GM19043 (cell line): ENCODE measurements at regions not wholly inside any gene's neighbourhood (a gene's known extent, or its start where the extent isn't known, plus 50 kb on each side); places are given as distances from the start of the nearest gene placed in this dataset.
"Not testable (repeated sequence)": the region's sequence is repeated elsewhere in the genome, so short reads cannot be mapped to it uniquely, and the experiment has no call there.

Source experiments
- ATAC-seq: cut with Tn5 transposase; IDR thresholded peaks from one replicate; pipeline ENCODE4 v1.9.1; 2021; ENCODE audit warnings: low read depth; ENCODE audit not compliant: unreplicated experiment

DNA sequence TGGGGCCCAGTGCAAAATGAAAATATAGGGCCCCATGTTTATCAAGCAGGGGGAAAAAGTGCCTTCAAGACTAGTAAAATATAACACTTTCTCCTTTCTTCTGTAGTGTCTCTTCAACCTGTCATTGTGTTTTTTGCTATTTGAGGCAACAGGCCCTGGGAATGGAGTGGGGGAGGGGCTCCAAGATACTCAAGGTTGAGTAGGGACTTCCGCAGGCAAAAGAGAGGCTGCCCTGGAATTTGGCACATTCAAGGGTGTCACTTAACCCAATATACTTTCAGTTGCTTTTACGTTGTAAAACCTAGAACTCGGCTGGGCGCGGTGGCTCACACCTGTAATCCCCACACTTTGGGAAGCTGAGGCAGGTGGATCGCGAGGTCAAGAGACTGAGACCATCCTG is 154.9 kb downstream of the ALDH8A1 start:
- no peak for ATAC-seq

DNA sequence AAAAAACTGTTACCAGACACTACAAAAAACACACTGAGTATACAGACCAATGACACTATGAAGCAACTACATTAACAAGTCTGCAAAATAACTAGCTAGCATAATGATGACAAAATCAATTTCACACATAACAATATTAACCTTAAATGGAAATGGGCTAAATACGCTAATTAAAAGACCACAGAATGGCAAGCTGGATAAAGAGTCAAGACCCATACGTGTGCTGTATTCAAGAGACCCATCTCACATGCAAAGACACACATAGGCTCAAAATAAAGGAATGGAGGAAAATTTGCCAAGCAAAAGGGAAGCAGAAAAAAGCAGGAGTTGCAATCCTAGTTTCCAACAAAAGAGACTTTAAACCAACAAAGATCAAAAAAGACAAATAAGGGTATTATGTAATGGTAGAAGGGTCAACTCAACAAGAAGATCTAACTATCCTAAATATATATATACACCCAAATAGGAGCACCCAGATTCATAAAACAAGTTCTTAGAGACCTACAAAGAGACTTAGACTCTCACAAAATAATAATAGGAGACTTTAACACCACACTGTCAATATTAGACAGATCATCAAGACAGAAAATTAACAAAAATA is 158.6 kb downstream of the ALDH8A1 start:
- ATAC-seq: not testable (repeated sequence)

DNA sequence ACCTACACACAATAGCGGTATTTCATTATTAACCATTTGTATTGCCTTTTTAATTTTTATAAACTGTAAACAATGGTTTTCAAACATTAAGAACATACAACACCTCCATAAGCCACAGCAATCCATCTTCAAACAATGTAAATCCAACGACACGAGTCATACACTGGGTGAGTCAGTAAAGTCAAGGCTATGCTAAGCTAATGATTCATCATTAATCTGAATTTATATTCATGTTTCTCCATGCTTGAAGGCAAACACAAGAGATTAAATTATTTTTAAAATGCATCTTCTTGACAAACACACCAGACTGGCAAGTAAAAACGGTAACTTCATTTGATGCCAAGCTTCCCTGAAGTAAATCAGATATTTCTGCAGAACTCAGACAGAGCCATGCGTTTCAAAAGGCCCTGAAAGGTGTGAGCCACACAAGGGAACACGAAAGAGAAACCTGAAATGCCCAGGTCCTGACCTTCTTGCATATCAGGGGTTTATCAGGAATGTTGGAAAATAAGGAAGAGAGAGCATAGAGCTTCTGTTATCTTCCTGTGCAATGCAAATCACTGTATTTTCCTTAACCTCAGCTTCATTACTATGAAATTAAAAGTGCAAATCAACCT is 162.5 kb downstream of the ALDH8A1 start:
- ATAC-seq: no peak

DNA sequence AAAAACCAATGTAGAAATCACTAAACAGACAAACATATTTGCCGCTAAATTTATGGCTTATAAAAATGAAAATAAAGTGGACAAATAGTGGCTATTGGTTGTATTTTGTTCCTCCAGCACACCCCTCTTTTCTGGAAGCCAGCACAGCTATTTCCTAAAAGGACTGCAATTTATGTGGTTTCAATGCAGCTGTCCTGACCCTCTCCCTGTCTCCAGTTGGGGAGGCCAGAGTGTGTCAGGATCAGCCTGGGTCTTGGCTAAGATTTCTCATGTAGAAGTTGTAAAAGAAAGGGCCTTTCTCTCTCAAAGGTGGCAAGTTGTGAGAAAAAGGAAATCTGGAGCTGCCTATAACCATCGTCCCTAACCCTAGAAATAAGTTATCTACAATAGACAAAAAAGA is 165.6 kb downstream of the ALDH8A1 start:
- ATAC-seq: no peak

DNA sequence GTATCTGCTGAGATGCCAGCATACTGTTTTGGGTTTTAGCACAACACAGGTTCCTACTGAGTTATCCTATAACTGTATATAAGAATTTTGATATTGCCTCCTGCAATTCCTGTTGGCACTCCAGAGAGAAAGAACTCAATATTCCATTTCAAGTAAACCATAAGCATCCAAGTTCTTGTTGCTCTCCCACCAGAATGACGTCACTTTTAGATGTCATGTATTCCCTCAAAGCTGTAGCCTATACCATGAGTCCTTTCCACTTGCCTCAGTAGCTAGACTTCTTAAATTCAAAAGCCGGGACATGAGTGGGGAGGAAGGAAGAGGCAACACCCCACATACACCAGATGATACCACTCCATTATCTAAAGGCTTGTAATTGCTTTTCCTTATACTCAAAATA is 171.5 kb downstream of the ALDH8A1 start:
- no peak for ATAC-seq

DNA sequence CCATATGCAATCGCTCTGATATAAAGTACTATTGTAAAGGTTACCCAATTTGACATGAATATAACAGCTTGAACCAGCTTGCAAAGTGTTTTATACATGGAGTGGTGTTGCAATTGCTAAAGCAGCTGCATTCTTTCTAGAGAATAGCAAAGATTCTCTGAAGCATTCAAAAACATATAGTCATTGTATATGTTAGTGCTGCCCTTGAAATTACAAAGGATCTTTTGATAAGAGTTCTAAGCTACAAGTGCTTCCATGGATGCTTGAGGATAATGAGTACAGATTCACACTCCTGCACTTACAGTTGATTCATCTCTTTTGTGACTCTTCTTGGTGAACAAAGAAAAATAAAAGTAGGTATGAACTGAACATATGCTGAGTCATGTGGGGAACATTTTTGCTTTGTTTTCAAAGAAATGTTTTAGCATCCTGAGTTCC is 175.7 kb downstream of the ALDH8A1 start:
- ATAC-seq: no peak

DNA sequence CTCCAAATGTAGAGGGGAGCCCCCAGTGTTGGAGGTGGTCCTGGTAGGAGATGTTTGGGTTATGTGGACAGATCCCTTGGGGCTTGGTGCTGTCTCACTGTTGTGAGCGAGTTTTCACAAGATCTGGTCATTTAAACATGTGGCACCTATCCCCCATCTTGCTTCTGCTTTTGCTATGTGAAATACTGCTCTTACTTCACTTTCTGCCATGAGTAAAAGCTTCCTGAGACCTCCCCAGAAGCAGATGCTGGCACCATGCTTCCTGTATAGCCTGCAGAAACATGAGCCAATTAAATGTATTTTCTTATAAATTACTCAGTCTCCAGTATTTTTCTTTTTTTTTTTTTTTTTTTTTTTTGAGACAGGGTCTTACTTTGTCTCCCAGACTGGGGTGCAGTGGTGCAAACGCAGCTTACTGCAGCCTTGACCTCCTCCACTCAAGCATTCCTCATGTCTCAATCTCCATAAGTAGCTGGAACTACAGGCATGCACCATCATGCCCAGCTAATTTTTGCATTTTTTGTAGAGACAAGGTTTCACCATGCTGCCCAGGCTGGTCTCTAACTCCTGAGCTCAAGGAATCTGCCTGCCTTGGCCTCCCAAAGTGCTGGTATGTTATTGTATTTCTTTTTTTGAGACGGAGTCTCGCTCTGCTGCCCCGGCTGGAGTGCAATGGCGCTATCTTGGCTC is 177.1 kb downstream of the ALDH8A1 start:
- ATAC-seq: no peak

DNA sequence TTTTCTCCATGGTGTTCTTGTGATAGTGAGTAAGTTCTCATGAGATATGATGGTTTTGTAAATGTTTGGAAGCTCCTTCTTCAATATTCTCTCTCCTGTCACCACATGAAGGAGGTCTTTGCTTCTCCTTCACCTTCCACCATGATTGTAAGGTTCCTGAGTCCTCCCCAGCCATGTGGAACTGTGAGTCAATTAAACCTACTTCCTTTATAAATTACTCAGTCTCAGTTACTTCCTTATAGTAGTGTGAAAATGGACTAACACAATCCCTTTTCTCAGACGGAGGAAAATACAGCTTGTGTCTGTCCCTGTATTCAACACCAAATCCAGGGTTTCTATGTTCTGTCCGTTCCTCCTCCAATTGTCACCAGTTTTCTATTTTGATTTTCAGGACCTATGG is 181.0 kb downstream of the ALDH8A1 start:
- ATAC-seq: no peak

DNA sequence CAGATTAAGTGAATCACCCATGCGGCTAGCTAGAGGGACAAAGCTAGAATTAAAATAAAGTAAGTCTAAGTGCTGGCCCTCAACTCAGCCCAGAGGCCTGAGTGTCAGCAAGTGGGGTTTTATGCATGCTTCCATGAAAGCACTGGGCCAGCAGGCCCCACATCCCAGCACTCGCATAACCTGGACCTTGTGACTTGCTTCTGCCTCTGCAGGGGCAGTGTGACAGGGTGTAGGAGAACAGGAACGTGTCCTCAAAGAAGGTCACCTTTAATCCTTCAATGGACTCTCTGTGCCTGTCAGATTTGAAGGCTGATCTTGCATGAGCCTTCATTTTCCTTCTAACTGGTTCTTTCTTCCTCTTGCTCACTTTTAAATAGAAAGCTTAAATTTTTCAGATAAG is 183.4 kb downstream of the ALDH8A1 start:
- no peak for ATAC-seq

DNA sequence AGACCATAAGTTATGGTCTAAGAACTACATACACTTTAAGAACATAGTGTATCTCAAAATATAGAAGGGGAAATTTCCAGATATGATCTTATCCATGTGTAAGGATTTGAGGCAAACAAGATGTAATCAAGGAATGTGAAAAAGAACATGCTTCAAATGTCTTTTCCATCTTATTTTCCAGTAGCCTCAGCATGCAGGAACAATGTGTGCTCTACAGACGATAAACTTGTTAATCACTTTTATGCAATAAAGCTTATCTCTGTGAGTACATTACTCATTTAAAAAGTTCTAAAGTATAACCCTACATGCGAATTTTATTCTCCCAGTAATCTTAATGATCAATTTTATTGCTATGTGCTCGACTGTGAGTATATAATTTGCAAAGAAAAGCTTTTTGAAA is 185.2 kb downstream of the ALDH8A1 start:
- no peak for ATAC-seq

DNA sequence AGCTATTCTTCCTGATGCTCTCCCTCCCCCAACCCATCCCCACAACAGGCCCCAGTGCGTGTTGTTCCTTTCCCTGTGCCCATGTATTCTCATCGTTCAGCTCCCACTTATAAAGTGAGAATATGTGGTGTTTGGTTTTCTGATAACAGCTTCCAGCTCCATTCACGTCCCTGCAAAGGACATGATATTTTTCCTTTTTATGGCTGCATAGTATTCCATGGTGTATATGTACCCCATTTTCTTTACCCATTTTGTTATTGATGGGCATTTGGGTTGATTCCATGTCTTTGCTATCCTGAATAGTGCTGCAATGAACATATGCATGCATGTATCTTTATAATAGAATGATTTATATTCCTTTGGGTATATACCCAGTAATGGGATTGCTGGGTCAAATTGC is 186.3 kb downstream of the ALDH8A1 start:
- not testable (repeated sequence) for ATAC-seq

DNA sequence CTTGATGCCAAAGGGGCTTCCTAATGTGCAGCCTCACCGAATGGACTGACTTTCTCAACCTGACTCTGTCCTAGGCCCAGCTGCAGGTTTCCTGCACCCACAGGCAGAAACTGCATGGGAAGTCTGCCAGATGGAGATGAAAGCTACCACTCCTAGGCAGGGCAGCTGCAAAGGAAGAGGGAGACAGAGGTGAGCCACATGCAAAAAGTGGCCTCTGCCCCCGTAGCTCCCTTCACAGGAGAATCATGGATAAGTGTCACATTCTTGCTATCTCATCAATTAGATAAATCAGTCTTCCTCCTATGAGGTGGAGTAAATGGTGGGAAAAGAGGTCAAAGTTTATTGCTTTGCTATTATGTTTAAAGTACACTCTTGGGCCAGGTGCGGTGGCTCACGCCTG is 191.3 kb downstream of the ALDH8A1 start:
- ATAC-seq: no peak

DNA sequence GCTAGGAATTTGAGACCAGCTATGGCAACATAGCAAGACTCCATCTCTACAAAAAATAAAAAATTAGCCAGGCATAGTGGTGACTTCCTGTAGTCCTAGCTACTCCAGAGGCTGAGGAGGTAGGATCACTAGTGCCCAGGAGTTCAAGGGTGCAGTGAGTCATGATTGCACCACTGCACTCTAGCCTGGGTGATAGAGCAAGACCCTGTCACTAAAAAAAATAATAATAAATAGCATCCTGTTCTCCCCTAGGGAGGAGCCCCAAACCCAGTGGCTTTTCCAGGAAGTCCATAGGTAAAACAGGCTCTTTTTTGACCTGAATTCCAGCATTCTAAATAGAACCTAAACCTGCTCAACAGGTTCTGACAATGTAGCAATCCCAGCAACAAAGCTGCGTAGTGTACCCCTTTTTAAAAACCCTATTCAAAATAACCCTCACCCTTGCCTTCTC is 192.0 kb downstream of the ALDH8A1 start:
- no peak for ATAC-seq

DNA sequence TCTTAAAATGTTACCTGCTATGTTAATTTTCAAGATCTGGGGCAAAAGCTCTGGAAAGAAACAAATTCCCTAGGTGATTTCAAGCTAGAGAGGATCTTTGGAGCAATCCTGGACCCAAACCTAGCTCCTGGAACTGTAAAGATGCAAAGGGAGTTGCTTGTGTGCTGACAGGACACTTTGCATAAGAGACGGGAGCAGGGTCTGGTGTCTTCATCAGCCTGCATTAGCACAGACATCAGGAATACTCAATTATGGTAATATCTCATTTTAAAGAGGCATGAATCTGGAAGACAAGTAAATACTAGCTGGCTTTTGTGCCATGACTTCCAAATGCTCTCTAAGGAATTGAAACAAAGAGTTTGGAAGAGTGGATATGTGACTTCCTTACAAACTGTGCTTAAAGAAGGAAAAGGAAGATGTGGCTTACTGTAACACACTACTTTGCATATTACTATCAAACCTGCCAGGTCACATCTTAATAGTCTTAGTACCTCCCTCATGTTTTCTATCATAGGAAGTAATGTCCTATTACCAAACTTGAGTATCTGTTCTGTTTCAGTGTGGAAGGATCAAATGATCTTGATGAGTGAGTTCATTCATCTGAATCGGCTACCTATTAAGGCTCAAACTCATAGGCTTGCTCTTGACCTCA is 193.4 kb downstream of the ALDH8A1 start:
- ATAC-seq: no peak

DNA sequence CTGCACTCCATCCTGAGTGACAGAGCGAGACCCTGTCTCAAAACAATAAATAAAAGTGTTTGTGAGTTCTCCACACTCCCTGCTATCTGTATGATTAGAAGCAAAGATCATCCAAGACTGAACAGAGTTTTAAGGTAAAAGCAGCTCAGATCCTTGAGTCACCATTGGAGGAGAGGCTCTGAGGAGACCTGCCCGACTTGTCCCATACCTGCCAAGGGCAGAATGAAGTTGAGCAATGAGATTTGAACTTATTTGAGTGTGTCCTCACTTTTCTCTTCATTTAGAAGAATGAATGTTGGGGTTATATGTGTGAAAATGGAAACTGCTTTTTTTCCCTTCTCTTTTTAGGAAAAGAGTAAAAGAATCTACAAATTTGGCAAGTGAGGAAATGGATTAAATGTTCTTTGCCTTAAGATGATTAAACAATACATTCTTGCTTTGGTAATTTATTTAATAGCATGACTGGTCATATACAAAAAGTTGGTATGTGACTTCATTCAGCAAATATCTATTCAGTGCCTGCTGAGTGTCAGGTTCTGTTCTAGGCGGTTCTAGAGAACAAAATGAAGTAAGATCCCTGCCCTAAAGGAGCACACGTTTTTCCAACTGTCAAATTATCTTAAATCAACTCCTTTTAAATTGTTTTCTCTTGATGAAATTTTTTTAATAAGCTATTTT is 195.7 kb downstream of the ALDH8A1 start:
- ATAC-seq: no peak

DNA sequence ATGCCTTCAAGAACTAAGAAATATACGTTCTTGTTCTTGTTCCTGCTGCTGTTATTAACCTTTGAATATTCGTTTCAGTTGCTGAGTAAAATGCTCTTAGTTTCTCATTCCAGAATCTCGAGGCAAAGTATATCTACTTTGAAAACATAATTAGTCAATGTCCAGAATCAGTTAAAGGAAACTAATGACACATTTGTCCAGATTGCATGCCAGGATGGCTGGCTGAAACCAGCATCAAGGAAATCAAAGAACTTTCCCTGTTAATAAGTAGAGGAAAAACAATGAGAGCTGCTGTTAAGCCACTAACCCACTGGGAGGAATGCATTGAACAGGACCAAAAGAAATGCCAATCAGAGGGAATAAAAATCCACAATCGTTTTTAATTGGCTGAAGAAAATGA is 196.9 kb downstream of the ALDH8A1 start:
- ATAC-seq: no peak

DNA sequence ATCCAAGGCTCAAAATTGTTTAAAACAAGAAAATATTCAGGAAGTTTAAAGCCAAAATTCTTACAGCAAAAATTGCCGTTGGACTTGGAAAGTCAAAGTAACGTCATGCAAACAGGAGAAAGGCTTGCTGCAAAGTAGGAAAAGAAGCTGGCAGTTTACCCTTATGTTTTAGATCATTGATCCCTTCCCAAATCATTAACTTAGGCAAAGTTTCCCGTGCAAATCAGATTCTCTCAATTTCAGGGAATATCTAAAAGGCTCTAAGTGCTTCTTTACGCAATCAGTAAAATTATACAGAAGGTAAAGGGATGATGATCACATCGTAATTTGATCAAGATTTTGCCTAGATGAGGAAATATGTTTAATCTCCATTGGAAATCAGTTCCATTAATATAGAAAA is 197.5 kb downstream of the ALDH8A1 start:
- ATAC-seq: no peak

DNA sequence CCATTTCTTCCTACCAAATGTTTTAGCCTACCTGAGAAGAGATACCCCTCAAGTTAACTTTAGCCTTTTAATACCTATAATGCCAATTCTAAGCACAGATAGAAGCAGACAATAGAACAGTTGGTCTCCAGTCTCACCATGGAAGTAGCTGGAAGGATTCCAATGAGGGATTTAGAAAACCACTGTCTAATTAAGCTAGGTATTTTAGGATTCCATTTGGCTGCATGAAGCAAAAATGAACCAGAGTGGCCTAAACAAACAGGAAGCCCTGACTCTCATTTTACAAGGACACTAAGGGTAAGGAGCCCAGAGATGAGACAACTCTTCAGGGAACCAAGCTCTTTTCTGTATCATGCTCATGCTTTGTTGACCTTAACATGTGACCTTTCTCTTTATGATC is 199.2 kb downstream of the ALDH8A1 start:
- ATAC-seq: no peak

DNA sequence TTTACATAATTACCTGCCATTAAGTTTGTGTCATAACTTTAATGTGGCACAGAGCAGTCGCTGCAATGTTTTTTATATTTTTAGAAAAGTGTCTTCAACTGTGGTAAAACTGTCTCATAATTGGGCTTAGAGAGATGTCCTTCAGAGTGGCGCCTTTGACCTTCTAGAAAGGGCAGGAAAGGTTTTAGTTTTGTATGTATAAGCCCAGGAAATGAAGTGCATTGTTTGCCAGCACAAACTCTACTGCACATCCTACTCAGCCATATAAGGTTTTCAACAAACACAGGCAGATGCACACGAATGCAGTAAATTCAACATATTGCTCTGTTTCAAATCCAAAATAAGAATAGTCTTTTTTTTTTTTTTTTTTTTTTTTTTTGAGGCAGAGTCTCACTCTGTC is 201.4 kb downstream of the ALDH8A1 start:
- ATAC-seq: no peak

DNA sequence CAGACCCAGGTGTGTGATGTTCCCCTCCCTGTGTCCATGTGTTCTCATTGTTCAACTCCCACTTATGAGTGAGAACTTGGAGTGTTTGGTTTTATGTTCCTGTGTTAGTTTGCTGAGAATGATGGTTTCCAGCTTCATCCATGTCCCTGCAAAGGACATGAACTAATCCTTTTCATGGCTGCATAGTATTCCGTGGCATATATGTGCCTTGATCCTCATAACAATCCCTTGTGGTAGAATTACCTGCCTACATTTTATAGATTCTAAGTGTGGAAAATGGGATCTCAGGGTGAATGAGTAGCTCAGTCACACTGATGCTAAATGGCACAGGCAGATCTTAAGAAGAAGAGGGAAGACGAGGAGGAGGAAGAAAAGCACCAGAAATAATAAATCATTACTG is 202.7 kb downstream of the ALDH8A1 start:
- ATAC-seq: not testable (repeated sequence)

DNA sequence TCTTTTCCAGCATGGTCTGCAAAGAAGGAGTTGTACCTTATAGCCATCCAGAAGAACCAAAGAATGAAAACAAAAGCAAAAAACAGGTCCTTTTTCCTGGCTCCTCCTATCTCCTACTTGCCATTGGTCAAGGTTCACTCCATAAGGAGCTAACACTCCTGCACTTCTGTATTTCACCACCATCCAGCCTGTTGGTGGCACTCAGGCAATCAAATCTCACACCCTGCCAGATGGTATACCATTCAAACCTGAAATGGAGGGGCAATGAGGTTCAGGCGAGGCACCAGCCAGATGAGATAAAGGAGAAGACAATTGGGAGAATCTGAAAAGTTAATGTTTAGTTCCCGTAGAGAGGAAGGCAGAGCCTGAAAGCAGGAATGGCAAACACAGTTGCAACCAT is 203.8 kb downstream of the ALDH8A1 start:
- ATAC-seq: no peak
